GM23338 (cell line): ENCODE measurements at regions not wholly inside any gene's neighbourhood (a gene's known extent, or its start where the extent isn't known, plus 50 kb on each side); places are given as distances from the start of the nearest gene placed in this dataset.

ENCODE experiments used
- ATAC-seq: fragments of 200-7000 bp; cut with Tn5 transposase; 3 replicates; pipeline ENCODE4 v1.9.1; 2020
- DNase-seq: peaks from one replicate; pipeline ENCODE4 v3.0.0-alpha.2; 2015; ENCODE audit warnings: low spot score
- H2AFZ ChIP-seq: fragments of 200-600 bp; sonication (generic); 2 replicates; pipeline ENCODE4 v1.8.0; 2016; ENCODE audit warnings: antibody characterized with exemption, mild to moderate bottlenecking, moderate library complexity
- H3F3A ChIP-seq: fragments of 200-600 bp; sonication (generic); replicated peaks from 2 replicates; pipeline ENCODE4 v1.8.0; 2017; ENCODE audit warnings: antibody characterized with exemption, mixed run types, low read depth
- H3K27ac ChIP-seq: fragments of 200-600 bp; sonication (generic); 2 replicates; pipeline ENCODE4 v1.6.1; 2016; ENCODE audit warnings: low read depth
- H3K27me3 ChIP-seq: fragments of 200-600 bp; sonication (generic); 2 replicates; pipeline ENCODE4 v1.8.0; 2016; ENCODE audit warnings: mild to moderate bottlenecking, mixed run types, moderate library complexity; ENCODE audit not compliant: insufficient read depth
- H3K36me3 ChIP-seq: fragments of 200-600 bp; sonication (generic); 2 replicates; pipeline ENCODE4 v1.8.0; 2016; ENCODE audit warnings: mild to moderate bottlenecking; ENCODE audit not compliant: insufficient read depth
- H3K4me1 ChIP-seq: fragments of 200-600 bp; sonication (generic); 2 replicates; pipeline ENCODE4 v1.8.0; 2016; ENCODE audit warnings: mild to moderate bottlenecking, moderate library complexity; ENCODE audit not compliant: insufficient read depth
- H3K4me2 ChIP-seq: fragments of 200-600 bp; sonication (generic); 2 replicates; pipeline ENCODE4 v1.7.1; 2017; ENCODE audit warnings: mixed run types
- H3K4me3 ChIP-seq: fragments of 200-600 bp; sonication (generic); 2 replicates; pipeline ENCODE4 v1.6.1; 2016; ENCODE audit warnings: mixed run types
- H3K79me2 ChIP-seq: fragments of 200-600 bp; sonication (generic); replicated peaks from 2 replicates; pipeline ENCODE4 v1.8.0; 2017; ENCODE audit warnings: mild to moderate bottlenecking; ENCODE audit not compliant: insufficient read depth
- H3K9me2 ChIP-seq: fragments of 200-600 bp; sonication (generic); 2 replicates; pipeline ENCODE4 v1.8.0; 2017; ENCODE audit not compliant: insufficient read depth
- H4K20me1 ChIP-seq: fragments of 200-600 bp; sonication (generic); replicated peaks from 2 replicates; pipeline ENCODE4 v1.8.0; 2017; ENCODE audit warnings: mild to moderate bottlenecking; ENCODE audit not compliant: insufficient read depth
- H3K27ac Mint-ChIP-seq: 2 replicates; pipeline ENCODE4 v1.8.0; 2020; ENCODE audit warnings: inconsistent platforms, mild to moderate bottlenecking, moderate library complexity, mixed read lengths
- H3K27me3 Mint-ChIP-seq: 3 replicates; pipeline ENCODE4 v1.8.0; 2022; ENCODE audit warnings: low read depth, mild to moderate bottlenecking, moderate library complexity, mixed read lengths, inconsistent platforms; ENCODE audit not compliant: insufficient read depth, poor library complexity
- H3K36me3 Mint-ChIP-seq: 3 replicates; pipeline ENCODE4 v1.8.0; 2021; ENCODE audit warnings: low read depth, mild to moderate bottlenecking, inconsistent platforms, moderate library complexity, mixed read lengths
- H3K4me1 Mint-ChIP-seq: 3 replicates; pipeline ENCODE4 v1.8.0; 2020; ENCODE audit warnings: mild to moderate bottlenecking, inconsistent platforms, mixed read lengths
- H3K4me3 Mint-ChIP-seq: 3 replicates; pipeline ENCODE4 v1.8.0; 2021; ENCODE audit warnings: moderate library complexity, mild to moderate bottlenecking, inconsistent platforms, mixed read lengths
- H3K9me3 Mint-ChIP-seq: 3 replicates; pipeline ENCODE4 v1.8.0; 2020; ENCODE audit warnings: moderate library complexity, mild to moderate bottlenecking, inconsistent platforms, mixed read lengths
- CREB1 ChIP-seq: fragments of 250-450 bp; sonication (Bioruptor Pico); IDR thresholded peaks from 2 replicates; pipeline ENCODE4 v1.5.0; 2020; ENCODE audit warnings: low read depth, mild to moderate bottlenecking, moderate library complexity
- CTCF ChIP-seq, 2 experiments: fragments of 200-600 bp in 1 of 2; sonication (generic) in 1 of 2; conservative IDR thresholded peaks; 2 replicates each; pipeline versions ENCODE4 v1.5.1 to v1.6.1; 2016 to 2017; ENCODE audit warnings: antibody characterized with exemption in 2 of 2, low read depth in 2 of 2, mild to moderate bottlenecking in 2 of 2, moderate library complexity in 1 of 2
- EZH2 ChIP-seq: fragments of 200-600 bp; sonication (generic); IDR thresholded peaks from one replicate; pipeline ENCODE4 v1.8.0; 2017; ENCODE audit warnings: antibody characterized with exemption, mild to moderate bottlenecking, low read depth; ENCODE audit not compliant: unreplicated experiment
- EZH2phosphoT487 ChIP-seq: fragments of 200-600 bp; sonication (generic); IDR thresholded peaks from one replicate; pipeline ENCODE4 v1.8.1; 2018; ENCODE audit warnings: antibody characterized with exemption; ENCODE audit not compliant: unreplicated experiment
- JUNB ChIP-seq: IDR thresholded peaks from one replicate; pipeline ENCODE4 v1.6.1; 2016; ENCODE audit warnings: antibody characterized with exemption; ENCODE audit not compliant: unreplicated experiment
- NANOG ChIP-seq: IDR thresholded peaks from 2 replicates; pipeline ENCODE4 v1.6.1; 2016; ENCODE audit warnings: antibody characterized with exemption, borderline replicate concordance
- POLR2AphosphoS5 ChIP-seq: IDR thresholded peaks from 2 replicates; pipeline ENCODE4 v1.6.1; 2016; ENCODE audit warnings: antibody characterized with exemption, low read depth
- STAT1 ChIP-seq: IDR thresholded peaks from one replicate; pipeline ENCODE4 v1.6.1; 2016; ENCODE audit warnings: antibody characterized with exemption; ENCODE audit not compliant: unreplicated experiment
- ZNF114 ChIP-seq: fragments of 250-450 bp; sonication (Bioruptor Pico); IDR thresholded peaks from 2 replicates; pipeline ENCODE4 v1.5.0; 2020; ENCODE audit warnings: mild to moderate bottlenecking, moderate library complexity
- ZNF331 ChIP-seq: fragments of 250-450 bp; sonication (Bioruptor Pico); IDR thresholded peaks from 2 replicates; pipeline ENCODE4 v1.5.0; 2020; ENCODE audit warnings: low read depth, mild to moderate bottlenecking, moderate library complexity
- ZNF462 ChIP-seq: fragments of 250-450 bp; sonication (Bioruptor Pico); IDR thresholded peaks from 2 replicates; pipeline ENCODE4 v1.5.0; 2020; ENCODE audit warnings: mild to moderate bottlenecking, moderate library complexity
- TF ChIP-seq, protein P1 (sequence below): IDR thresholded peaks from one replicate; pipeline ENCODE4 v1.6.1; 2018; ENCODE audit warnings: antibody characterized with exemption; ENCODE audit not compliant: unreplicated experiment
- TF ChIP-seq, protein P2 (sequence below): IDR thresholded peaks from 2 replicates; pipeline ENCODE4 v1.6.1; 2016; ENCODE audit warnings: antibody characterized with exemption

DNA sequence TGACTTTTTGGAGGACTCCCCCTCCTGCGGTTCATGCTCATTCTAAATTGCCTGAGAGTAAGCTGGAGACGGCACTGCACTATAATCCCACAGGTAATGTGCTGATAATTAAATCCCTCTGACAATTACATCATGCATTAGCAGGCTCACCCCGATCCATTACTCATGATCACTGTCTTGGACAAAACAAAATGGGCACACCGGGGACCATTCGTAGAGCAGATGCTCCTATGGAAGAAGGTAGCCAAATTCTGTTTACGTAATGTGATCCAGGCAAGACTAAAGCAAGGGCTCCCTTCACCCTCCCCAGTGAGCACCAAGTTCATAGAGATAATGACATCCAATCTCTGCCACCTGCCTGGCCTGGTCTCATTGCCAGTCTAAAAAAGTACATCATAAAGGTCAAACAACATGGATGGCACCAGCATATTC lies 657.1 kb upstream of the SOX11 start:
- Mint-ChIP-seq H3K27me3 (no peaks in the 10 kb centered on the region), H3K36me3 (peaks cover 3% of the 10 kb centered on the region; the same call in 2 of the 3 replicates), H3K27ac (no peak overlapping the region), H3K4me1 (no peaks in the 10 kb centered on the region), H3K4me3 (no peak overlapping the region), H3K9me3 (peaks cover 71% of the 10 kb centered on the region)
- ATAC-seq (no peak), DNase-seq (no peak)
- no peak for TF ChIP-seq EZH2phosphoT487
- TF ChIP-seq NANOG = no peak
- TF ChIP-seq ZNF462 (CRISPR knock-in tag) = no peak
- TF ChIP-seq STAT1 = no peak
- no peak for TF ChIP-seq EZH2
- no peak for TF ChIP-seq ZNF114 (CRISPR knock-in tag)
- no peak for TF ChIP-seq CTCF (conservative IDR thresholded peaks at IDR 0.05; ENCODE audit: low read depth in 2 of 2)
- no peak for TF ChIP-seq ZNF331 (CRISPR knock-in tag)
- TF ChIP-seq JUNB = no peak
- no peak for TF ChIP-seq CREB1 (CRISPR knock-in tag)
- TF ChIP-seq, protein P1, sequence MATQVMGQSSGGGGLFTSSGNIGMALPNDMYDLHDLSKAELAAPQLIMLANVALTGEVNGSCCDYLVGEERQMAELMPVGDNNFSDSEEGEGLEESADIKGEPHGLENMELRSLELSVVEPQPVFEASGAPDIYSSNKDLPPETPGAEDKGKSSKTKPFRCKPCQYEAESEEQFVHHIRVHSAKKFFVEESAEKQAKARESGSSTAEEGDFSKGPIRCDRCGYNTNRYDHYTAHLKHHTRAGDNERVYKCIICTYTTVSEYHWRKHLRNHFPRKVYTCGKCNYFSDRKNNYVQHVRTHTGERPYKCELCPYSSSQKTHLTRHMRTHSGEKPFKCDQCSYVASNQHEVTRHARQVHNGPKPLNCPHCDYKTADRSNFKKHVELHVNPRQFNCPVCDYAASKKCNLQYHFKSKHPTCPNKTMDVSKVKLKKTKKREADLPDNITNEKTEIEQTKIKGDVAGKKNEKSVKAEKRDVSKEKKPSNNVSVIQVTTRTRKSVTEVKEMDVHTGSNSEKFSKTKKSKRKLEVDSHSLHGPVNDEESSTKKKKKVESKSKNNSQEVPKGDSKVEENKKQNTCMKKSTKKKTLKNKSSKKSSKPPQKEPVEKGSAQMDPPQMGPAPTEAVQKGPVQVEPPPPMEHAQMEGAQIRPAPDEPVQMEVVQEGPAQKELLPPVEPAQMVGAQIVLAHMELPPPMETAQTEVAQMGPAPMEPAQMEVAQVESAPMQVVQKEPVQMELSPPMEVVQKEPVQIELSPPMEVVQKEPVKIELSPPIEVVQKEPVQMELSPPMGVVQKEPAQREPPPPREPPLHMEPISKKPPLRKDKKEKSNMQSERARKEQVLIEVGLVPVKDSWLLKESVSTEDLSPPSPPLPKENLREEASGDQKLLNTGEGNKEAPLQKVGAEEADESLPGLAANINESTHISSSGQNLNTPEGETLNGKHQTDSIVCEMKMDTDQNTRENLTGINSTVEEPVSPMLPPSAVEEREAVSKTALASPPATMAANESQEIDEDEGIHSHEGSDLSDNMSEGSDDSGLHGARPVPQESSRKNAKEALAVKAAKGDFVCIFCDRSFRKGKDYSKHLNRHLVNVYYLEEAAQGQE = no peak
- TF ChIP-seq, protein P2, sequence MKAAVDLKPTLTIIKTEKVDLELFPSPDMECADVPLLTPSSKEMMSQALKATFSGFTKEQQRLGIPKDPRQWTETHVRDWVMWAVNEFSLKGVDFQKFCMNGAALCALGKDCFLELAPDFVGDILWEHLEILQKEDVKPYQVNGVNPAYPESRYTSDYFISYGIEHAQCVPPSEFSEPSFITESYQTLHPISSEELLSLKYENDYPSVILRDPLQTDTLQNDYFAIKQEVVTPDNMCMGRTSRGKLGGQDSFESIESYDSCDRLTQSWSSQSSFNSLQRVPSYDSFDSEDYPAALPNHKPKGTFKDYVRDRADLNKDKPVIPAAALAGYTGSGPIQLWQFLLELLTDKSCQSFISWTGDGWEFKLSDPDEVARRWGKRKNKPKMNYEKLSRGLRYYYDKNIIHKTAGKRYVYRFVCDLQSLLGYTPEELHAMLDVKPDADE = no peak
- no peak for TF ChIP-seq POLR2AphosphoS5
- Histone ChIP-seq H3K27me3 (no peaks in the 10 kb centered on the region), H3K4me2 (no peak overlapping the region), H3K4me3 (no peak overlapping the region), H3K79me2 (no peaks in the 10 kb centered on the region), H3K4me1 (no peaks in the 10 kb centered on the region), H3K27ac (no peak overlapping the region), H2AFZ (no peak overlapping the region), H3F3A (no peaks in the 10 kb centered on the region), H4K20me1 (no peaks in the 10 kb centered on the region), H3K36me3 (no peaks in the 10 kb centered on the region), H3K9me2 (0 out of 2 replicates have a peak, but pooled peaks cover 5% of the 10 kb centered on the region)
